Endothelial cell of umbilical vein (primary cell): ENCODE measurements at regions not wholly inside any gene's neighbourhood (a gene's known extent, or its start where the extent isn't known, plus 50 kb on each side); places are given as distances from the start of the nearest gene placed in this dataset.
"Not testable (repeated sequence)": the region's sequence is repeated elsewhere in the genome, so short reads cannot be mapped to it uniquely, and the experiment has no call there.

Experiments
- BruUV-seq: library from RNA; stranded (reverse); fragments of 400-500 nt; replicated peaks from 2 replicates; lab custom pipeline; 2021; lab: Mats Ljungman, UMichigan
- CTCF ChIA-PET: fragments of 300-600, 350-600 bp; sonication (Branson Sonifier 250); formaldehyde crosslinking; loops from one replicate; lab custom pipeline; 2021; ENCODE audit warnings: antibody characterized with exemption, inconsistent platforms; lab: Charles Lee
- POLR2A ChIA-PET: fragments of 300-600, 350-600 bp; sonication (Branson Sonifier 250); formaldehyde crosslinking; loops from one replicate; lab custom pipeline; 2021; ENCODE audit warnings: antibody characterized with exemption, inconsistent platforms; lab: Charles Lee
- DNase-seq: peaks from one replicate; pipeline ENCODE4 v3.0.0-alpha.2; 2011; ENCODE audit warnings: low read depth, low spot score
- FAIRE-seq: peaks from 2 replicates; lab custom pipeline; 2011; peaks lifted over from hg19 to GRCh38; lab: Jason Lieb, UNC
- H2AFZ ChIP-seq: 2 replicates; pipeline ENCODE4 v1.6.0; 2012; ENCODE audit warnings: low read depth, low read length, control low read depth, inconsistent platforms
- H3K27ac ChIP-seq: 2 replicates; pipeline ENCODE4 v1.5.1; 2011; ENCODE audit warnings: low read depth, mild to moderate bottlenecking, control low read depth, low read length, moderate library complexity; ENCODE audit not compliant: insufficient read depth
- H3K27me3 ChIP-seq, 2 experiments: 2 replicates each; pipeline versions ENCODE4 v1.6.0 to v1.6.1; 2011; ENCODE audit warnings: low read length in 2 of 2, mixed read lengths in 1 of 2; ENCODE audit not compliant: control insufficient read depth in 2 of 2, insufficient read depth in 2 of 2
- H3K36me3 ChIP-seq, 2 experiments: 2 replicates in 1 of 2; 3 replicates in 1 of 2; pipeline ENCODE4 v1.5.1; 2011; ENCODE audit warnings: low read length in 2 of 2, mild to moderate bottlenecking in 1 of 2, moderate library complexity in 1 of 2; ENCODE audit not compliant: control insufficient read depth in 2 of 2, insufficient read depth in 2 of 2; ENCODE audit errors: extremely low read depth in 1 of 2
- H3K4me1 ChIP-seq: 3 replicates; pipeline ENCODE4 v1.5.1; 2011; ENCODE audit warnings: mild to moderate bottlenecking, low read length; ENCODE audit not compliant: control insufficient read depth, insufficient read depth; ENCODE audit errors: extremely low read depth
- H3K4me2 ChIP-seq: 2 replicates; pipeline ENCODE4 v1.6.1; 2011; ENCODE audit warnings: low read length, control low read depth, mixed read lengths; ENCODE audit not compliant: insufficient read depth
- H3K4me3 ChIP-seq, 3 experiments: fragments of 200-600 bp in 1 of 3; sonication (generic), shearing (Covaris generic) in 1 of 3; replicated peaks in 1 of 3; 2 replicates each; pipeline ENCODE4 v1.5.1; 2011 to 2016; ENCODE audit warnings: control low read depth in 3 of 3, low read length in 3 of 3, mild to moderate bottlenecking in 2 of 3, inconsistent platforms in 1 of 3, low read depth in 1 of 3, moderate library complexity in 1 of 3; ENCODE audit not compliant: insufficient read depth in 1 of 3
- H3K79me2 ChIP-seq: 2 replicates; pipeline ENCODE4 v1.6.0; 2012; ENCODE audit warnings: low read length, inconsistent platforms; ENCODE audit not compliant: control insufficient read depth, insufficient read depth
- H3K9ac ChIP-seq: replicated peaks from 2 replicates; pipeline ENCODE3; 2011; ENCODE audit warnings: low read length, control low read depth; ENCODE audit not compliant: insufficient read depth; ENCODE audit errors: extremely low read depth
- H3K9me1 ChIP-seq: replicated peaks from 3 replicates; pipeline ENCODE4 v1.6.0; 2011; ENCODE audit warnings: mild to moderate bottlenecking, low read length; ENCODE audit not compliant: control insufficient read depth, insufficient read depth; ENCODE audit errors: extremely low read depth
- H3K9me3 ChIP-seq: replicated peaks from 2 replicates; pipeline ENCODE4 v1.5.1; 2012; ENCODE audit warnings: low read length, inconsistent platforms; ENCODE audit not compliant: control insufficient read depth, insufficient read depth
- H4K20me1 ChIP-seq: replicated peaks from 2 replicates; pipeline ENCODE3; 2011; ENCODE audit warnings: mild to moderate bottlenecking, low read length; ENCODE audit not compliant: control insufficient read depth, insufficient read depth; ENCODE audit errors: extremely low read depth
- CTCF ChIP-seq, 2 donors: IDR thresholded peaks; 1 replicate in 1 of 2; 2 replicates in 1 of 2; pipeline ENCODE4 v1.5.1; 2011; ENCODE audit warnings: low read length in 2 of 2, mild to moderate bottlenecking in 2 of 2, moderate library complexity in 2 of 2, control low read depth in 1 of 2, inconsistent platforms in 1 of 2, low read depth in 1 of 2; ENCODE audit not compliant: insufficient read depth in 1 of 2; ENCODE audit errors: extremely low read depth in 1 of 2
- EZH2 ChIP-seq: IDR thresholded peaks from 2 replicates; pipeline ENCODE4 v1.6.1; 2012; ENCODE audit warnings: borderline replicate concordance, low read depth, mild to moderate bottlenecking, moderate library complexity, low read length, inconsistent platforms; ENCODE audit not compliant: severe bottlenecking
- FOS ChIP-seq: IDR thresholded peaks from 2 replicates; pipeline ENCODE4 v1.6.1; 2011; ENCODE audit warnings: mild to moderate bottlenecking, low read length, moderate library complexity, borderline replicate concordance; ENCODE audit not compliant: insufficient read depth
- GATA2 ChIP-seq: IDR thresholded peaks from 2 replicates; pipeline ENCODE4 v1.7.0; 2011; ENCODE audit warnings: low read depth, mild to moderate bottlenecking, moderate library complexity, mixed read lengths, low read length; ENCODE audit not compliant: insufficient read length, insufficient read depth
- JUN ChIP-seq: IDR thresholded peaks from 2 replicates; pipeline ENCODE4 v1.6.1; 2011; ENCODE audit warnings: borderline replicate concordance, low read depth; ENCODE audit not compliant: insufficient read length, insufficient read depth
- MAX ChIP-seq: IDR thresholded peaks from 2 replicates; pipeline ENCODE4 v1.6.1; 2011; ENCODE audit not compliant: insufficient read depth, insufficient read length
- MYC ChIP-seq: IDR thresholded peaks from one replicate; pipeline ENCODE4 v1.6.1; 2011; ENCODE audit warnings: mild to moderate bottlenecking, low read depth, low read length
- POLR2A ChIP-seq: IDR thresholded peaks from 2 replicates; pipeline ENCODE4 v1.6.1; 2012; ENCODE audit warnings: low read depth, mild to moderate bottlenecking, control low read depth, low read length
- POLR2AphosphoS5 ChIP-seq: IDR thresholded peaks from 2 replicates; pipeline ENCODE4 v1.6.1; 2012; ENCODE audit warnings: low read depth, mild to moderate bottlenecking, control low read depth, low read length, moderate library complexity; ENCODE audit not compliant: insufficient read depth
- dilution Hi-C: fragments of 300-500 bp; cut with MboI; formaldehyde crosslinking; loops from one replicate; pipeline ENCODE4 v1.15.0; 2019; ENCODE audit warnings: low sequenced_read_pairs; ENCODE audit not compliant: extremely low pct_ligation_motif_present
- intact Hi-C: fragments of 100-400 bp; cut with micrococcal nuclease; formaldehyde crosslinking; loops from one replicate; pipeline ENCODE4 v1.10.0; 2022

DNA sequence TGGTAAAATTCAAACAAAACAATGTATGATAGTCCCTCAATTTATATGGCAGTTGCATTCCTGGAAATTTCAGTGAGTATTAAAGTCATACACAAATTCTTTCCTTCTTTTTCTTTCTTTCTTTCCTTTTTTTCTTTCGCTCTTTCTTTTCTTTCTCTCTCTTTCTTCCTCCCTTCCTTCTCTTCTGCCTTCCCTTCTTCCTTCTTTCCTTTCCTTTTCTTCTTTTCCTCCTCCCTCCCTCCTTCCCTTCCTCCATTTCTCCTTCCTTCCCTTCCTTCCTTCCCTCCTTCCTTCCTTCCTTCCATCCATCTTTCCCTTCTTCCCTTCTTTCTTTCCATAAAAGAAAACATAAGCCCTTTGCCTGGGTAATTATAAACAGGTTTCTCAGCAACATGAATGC lies 58.1 kb upstream of the HSPB3 start:
- no peak for DNase-seq
- Histone ChIP-seq H3K4me3 (no peak overlapping the region), H4K20me1 (no peaks in the 10 kb centered on the region), H3K27me3 (peaks cover 0 to 6% of the 10 kb centered on the region in 2 experiments), H3K79me2 (no peaks in the 10 kb centered on the region), H3K4me2 (no peak overlapping the region), H3K9me1 (no peaks in the 10 kb centered on the region), H3K9me3 (no peaks in the 10 kb centered on the region), H3K9ac (no peak overlapping the region), H3K4me1 (no peaks in the 10 kb centered on the region), H2AFZ (no peak overlapping the region), H3K36me3 (no peaks in the 10 kb centered on the region), H3K27ac (no peak overlapping the region)
- TF ChIP-seq CTCF (IDR thresholded peaks at IDR 0.05; ENCODE audit: extremely low read depth in 1 of 2, insufficient read depth in 1 of 2, low read depth in 1 of 2, low read length in 2 of 2), result no peak
- TF ChIP-seq FOS, result no peak
- no peak for TF ChIP-seq POLR2AphosphoS5
- TF ChIP-seq GATA2, result no peak
- TF ChIP-seq JUN, result no peak
- no peak for TF ChIP-seq MAX
- TF ChIP-seq POLR2A, result no peak
- TF ChIP-seq MYC, result no peak
- no peak for TF ChIP-seq EZH2
- no TSS peak for BruUV-seq
- dilution Hi-C loops (no loop called here), intact Hi-C loops (no loop called here)
- ChIA-PET POLR2A (no interaction called here), CTCF (no interaction called here)
- FAIRE-seq, result no peak

- CTCF ChIA-PET, H3K9me3 ChIP-seq, H3K4me3 ChIP-seq, H3K36me3 ChIP-seq, H3K9ac ChIP-seq, BruUV-seq, H3K27ac ChIP-seq, H4K20me1 ChIP-seq, H3K27me3 ChIP-seq, intact Hi-C loops, FAIRE-seq, dilution Hi-C loops, H2AFZ ChIP-seq, H3K79me2 ChIP-seq, DNase-seq, POLR2A ChIA-PET, H3K4me1 ChIP-seq, H3K9me1 ChIP-seq, H3K4me2 ChIP-seq: not testable (repeated sequence)
These were observed 62.5 kb upstream of the HSPB3 start for GRCh38 chr5:54393007-54393406.
